CD4-positive, alpha-beta T cell treated with Interleukin-17A for 1 hour (primary cell): ENCODE measurements at regions not wholly inside any gene's neighbourhood (a gene's known extent, or its start where the extent isn't known, plus 50 kb on each side); places are given as distances from the start of the nearest gene placed in this dataset.

ENCODE experiments used
- DNase-seq: peaks from one replicate; pipeline ENCODE4 v3.0.0-alpha.2; 2020

- no peak for DNase-seq
These were observed 424.6 kb upstream of the SEMA6D start for GRCh38 chr15:47292638-47293190.

DNA sequence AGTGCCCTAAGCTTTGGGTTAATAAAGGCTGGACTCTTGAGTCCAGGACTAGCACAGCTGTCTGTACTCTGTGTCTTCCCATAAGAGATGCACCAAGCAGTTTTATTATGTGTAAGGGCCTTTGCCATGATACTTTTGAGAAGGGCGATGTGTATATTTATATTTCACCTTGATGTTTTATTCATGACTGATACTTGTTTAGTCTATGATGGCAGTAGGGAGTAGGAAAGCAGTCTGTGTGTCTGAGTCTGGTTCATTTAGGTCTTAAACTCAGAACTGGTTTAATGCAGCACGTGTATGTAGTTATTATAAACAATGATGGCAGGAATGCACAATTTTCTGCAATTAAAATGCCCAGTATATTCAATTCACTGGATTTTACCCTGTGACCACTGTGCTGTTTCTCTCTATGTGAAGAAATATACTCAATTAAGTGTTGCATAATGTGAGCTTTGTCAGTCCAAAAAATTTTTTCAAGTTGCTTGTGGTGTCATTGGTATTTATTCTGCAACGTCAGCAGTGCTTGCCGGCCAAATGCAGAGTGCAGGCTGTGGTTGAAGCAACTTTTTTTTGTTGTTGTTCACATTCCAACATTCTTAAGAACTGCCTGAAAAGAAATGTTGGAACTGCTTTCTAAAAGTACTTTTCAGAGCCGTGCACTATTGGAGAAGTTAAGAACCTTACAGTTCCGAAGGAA, 423.7 kb upstream of the SEMA6D start:
- DNase-seq: no peak

DNA sequence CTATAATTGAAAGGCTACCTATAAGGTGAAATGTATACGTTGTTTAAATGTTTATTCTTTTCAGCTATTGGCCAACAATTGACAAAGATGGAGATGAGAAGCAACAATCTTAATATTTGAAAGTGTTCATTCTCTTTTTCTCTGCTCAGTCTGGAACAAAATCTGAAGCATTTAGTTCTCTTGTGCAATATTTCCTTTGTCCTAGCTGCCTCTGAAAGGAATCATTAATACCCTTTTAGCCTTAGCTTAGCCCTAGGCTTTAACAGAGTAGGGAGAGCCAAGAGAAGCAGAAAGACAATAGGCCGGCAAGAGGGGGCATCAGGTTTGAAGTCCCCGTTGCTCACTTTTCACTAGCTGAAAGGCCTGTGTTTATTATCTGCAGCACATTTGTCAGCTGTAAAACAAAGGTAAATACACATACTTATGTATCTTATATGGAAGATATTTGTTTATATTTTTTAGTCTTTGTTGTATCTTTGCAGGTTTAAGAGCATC, 422.5 kb upstream of the SEMA6D start:
- DNase-seq: no peak

DNA sequence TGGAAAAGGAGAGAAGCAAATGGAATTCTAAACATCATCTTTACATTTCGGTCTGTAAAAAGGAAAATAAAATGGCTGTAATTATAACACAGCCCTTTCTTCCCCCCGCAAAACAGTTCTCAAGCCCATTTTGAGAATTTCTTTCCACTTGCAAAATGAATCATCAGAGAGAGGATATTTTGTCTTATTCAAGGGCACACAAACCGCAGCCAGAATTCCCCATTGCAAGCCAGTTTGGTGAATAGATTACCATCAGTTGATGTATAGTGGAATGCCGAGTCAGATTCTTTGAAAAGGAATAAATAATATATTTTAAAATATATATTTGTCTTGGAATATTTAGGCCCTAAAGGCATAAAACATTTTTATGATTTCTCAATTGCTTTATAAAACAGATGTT, 420.4 kb upstream of the SEMA6D start:
- no peak for DNase-seq

GRCh38 chr15:47299846-47300434, 417.4 kb upstream of the SEMA6D start:
- DNase-seq: no peak

GRCh38 chr15:47300596-47300995, 416.7 kb upstream of the SEMA6D start:
- DNase-seq: no peak

DNA sequence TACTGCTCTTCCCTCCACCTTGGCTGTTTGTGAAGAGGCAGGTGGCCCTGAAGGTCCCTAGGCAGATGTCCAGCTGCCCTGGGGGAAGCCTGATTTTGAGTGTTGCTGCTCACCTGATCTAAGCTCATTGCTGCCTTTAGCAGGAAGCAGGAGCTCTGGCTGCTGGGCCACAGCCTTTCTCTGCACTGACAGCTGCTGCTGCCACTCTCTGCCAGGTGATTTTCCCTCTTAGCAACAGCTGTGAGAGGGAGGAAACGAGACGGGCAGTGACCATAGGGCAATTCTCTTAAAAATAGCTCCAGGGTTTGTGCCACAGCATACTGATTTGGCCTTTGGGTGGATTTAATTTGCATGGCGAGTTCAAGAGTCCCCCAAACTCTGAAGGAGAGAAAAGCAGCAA, 415.8 kb upstream of the SEMA6D start:
- no peak for DNase-seq

GRCh38 chr15:47304656-47305055, 412.6 kb upstream of the SEMA6D start:
- DNase-seq: no peak

GRCh38 chr15:47312161-47312560, 405.1 kb upstream of the SEMA6D start:
- no peak for DNase-seq

GRCh38 chr15:47326410-47327333, 390.6 kb upstream of the SEMA6D start:
- DNase-seq: no peak

GRCh38 chr15:47331829-47332393, 385.4 kb upstream of the SEMA6D start:
- DNase-seq: no peak

DNA sequence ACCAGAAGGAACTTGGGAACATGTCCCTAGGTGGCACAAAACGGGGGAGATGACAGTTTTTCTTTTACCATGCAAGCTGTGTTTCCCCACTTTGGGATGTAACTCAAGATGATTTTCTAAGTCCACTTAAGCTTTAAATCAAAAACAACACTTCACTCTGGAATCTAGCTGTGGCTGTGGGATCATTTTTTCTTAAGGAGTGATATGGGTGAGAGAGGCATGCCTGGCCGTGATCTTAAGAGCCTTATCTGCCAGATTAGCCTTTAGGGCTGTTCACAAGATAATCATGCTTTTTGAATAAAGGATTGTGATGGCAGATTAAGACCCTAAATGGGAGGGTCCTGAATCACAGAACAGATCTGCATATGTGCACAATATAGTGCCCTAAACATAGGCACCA, 384.8 kb upstream of the SEMA6D start:
- DNase-seq: no peak

- DNase-seq: no peak
These were observed 383.6 kb upstream of the SEMA6D start for GRCh38 chr15:47333734-47334133.

GRCh38 chr15:47334805-47335535, 382.3 kb upstream of the SEMA6D start:
- no peak for DNase-seq

GRCh38 chr15:47337106-47337505, 380.2 kb upstream of the SEMA6D start:
- DNase-seq: no peak

DNA sequence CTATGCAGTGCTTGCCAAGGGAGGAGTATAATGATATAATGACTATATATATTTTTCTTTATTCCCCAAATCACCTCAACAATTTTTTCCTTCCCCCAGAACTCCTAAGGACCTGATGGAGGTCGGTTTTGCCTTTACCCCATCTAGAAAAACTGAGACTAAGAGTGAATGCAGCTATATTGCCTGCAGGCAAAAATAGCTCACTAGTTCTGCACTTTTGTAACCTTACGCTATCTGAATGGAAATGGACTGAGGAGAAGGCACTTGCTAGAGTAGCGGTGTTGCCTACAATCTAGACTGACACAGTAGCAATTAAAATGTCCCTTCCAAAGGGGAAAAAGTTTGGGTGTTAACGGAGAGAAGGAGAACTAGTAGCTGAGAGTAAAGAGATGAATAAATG, 379.5 kb upstream of the SEMA6D start:
- no peak for DNase-seq

- DNase-seq: no peak
These were observed 378.5 kb upstream of the SEMA6D start for GRCh38 chr15:47338771-47339170.

- no peak for DNase-seq
These were observed 377.3 kb upstream of the SEMA6D start for GRCh38 chr15:47339800-47340570.

GRCh38 chr15:47340571-47340920, 376.8 kb upstream of the SEMA6D start:
- no peak for DNase-seq

GRCh38 chr15:47349179-47349578, 368.1 kb upstream of the SEMA6D start:
- no peak for DNase-seq

GRCh38 chr15:47351501-47351900, 365.8 kb upstream of the SEMA6D start:
- no peak for DNase-seq

DNA sequence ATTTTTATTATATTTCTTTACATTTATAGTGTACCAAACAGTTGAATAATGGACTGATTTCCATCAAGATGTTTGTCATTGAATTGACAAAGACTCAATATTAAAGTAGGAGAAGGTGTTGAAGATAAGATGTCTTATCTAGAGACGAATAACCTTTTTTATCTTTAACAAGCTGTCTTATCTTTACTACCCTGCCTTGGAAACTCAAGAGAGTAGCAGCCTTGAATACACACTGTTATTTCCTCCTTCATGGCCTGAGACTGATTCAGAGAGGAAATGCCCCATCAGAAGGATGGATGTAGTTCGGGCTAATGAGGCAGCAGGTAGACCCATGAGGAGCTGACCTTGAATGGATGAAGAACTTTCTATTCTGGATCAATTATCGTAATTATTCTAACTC, 365.1 kb upstream of the SEMA6D start:
- DNase-seq: no peak
